GM21529 (cell line): ENCODE measurements at regions not wholly inside any gene's neighbourhood (a gene's known extent, or its start where the extent isn't known, plus 50 kb on each side); places are given as distances from the start of the nearest gene placed in this dataset.
"Not testable (repeated sequence)": the region's sequence is repeated elsewhere in the genome, so short reads cannot be mapped to it uniquely, and the experiment has no call there.

Experiments
- ATAC-seq: cut with Tn5 transposase; IDR thresholded peaks from one replicate; pipeline ENCODE4 v1.9.1; 2021; ENCODE audit not compliant: unreplicated experiment

DNA sequence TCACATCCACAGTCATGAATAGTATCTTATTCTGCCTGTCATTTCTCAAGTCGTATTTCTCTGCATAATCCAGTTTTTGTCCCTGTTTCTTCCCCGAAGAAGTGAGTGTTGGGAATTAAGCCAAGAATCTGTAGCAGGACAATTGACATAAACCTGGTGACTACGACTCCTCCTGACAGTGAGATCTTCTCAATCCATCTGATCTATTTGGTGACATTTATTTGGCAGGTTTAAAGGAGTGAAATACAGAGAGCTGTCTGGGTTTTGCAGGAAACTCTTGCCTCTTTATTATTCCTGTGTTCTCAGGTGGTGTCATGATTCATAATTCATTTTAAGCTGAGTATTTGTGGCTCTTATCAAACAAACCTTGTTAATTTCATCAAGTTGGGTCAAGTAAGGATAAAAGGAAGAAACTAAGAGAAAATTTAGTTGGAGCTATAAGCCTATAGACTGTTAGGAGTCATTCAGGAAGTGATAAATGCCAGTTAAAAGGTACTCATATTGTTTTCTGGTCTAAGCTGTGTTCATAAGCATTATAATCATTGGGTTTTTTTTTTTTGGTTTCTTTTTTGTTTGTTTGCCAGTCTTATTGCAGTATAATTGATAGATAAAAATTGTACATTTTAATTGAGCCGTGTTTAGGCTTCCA is 95.9 kb upstream of the PCSK1 start:
- no peak for ATAC-seq

DNA sequence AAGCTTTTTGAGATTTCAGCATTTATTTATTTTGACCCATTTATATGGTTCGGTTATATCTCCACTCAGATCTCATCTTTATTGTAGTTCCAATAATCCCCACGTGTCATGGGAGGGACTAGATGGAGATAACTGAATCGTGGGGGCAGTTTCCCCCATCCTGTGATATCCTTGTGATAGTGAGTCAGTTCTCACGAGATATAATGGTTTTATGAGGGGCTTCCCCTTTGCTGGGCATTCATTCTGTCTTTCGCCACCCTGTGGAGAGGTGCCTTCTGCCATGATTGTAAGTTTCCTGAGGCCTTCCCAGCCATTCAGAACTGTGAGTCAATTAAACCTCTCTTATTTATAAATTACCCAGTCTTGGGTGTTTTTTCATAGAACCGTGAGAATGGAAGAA is 96.5 kb upstream of the PCSK1 start:
- ATAC-seq = no peak

DNA sequence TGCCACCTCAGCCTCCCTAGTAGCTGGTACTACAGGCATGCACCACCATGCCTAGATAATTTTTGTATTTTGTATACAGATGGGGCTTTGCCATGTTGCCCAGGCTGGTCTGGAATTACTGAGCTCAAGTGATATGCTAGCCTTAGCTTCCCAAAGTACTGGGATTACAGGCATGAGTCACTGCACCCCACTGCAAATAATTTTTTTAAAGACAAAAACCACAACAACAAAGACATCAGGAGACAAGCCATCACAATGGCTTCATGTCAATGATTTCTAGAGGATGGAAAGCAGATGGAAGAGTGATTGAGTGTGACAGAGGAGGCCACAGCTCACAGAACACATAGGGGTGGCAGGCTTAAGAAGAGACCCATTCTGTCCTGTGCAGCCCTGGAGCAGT is 97.9 kb upstream of the PCSK1 start:
- no peak for ATAC-seq

DNA sequence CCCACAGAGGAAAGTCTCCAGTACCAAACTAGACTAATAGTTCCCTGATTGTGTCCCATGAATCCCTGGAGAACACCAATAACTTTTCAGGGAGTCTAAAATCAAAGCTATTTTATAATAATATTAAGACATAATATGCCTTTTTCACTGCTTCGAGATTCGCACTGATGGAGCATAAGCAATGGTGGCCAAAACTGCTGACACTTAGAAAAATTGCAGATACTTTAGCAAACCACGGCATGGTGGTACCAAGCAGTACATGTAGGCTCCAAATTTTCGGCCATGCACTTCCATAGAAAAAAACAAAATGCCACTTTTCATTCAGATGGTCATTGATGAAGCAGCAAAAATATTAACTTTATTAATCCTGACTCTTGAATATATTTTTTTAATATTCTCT is 100.3 kb upstream of the PCSK1 start:
- ATAC-seq = no peak

DNA sequence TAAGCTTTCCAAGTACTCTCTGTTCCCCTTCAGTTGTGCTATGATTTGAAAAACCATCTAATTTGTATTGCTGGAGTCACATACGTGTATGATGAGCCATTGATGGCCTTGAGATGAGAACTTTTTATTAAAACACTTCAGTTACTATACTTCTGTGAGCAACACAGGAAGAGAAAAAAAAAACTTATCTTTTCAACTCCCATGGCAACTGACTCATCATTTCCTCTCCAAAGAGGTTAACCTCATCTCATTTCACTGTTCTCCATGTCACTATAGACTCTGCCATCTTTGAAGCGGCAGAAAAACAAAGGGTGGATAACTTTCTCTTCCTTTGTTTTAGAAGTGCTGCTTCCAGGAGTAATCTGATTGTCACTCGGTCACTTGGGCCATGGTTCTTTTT is 104.3 kb upstream of the PCSK1 start:
- ATAC-seq = no peak

DNA sequence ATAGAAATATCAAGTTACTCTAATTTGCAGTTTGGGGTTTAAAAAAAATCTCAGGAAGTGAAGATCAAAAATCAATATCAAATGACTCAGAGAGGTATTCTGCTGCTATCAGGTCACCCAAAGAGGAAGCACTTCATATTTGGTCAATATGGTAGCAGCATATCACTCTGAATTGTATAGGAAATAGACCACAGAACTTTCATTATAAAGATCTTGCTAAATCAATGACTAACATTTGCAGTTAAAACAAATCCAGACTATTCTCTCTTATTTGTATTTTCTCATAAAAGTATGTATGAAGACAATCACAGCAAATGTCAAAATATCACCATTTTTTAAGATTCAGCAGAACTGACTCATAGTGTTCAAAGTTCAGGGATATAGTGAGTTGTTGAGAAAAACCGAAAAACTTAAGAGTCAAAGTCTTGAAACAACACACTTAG is 105.8 kb upstream of the PCSK1 start:
- ATAC-seq = no peak

DNA sequence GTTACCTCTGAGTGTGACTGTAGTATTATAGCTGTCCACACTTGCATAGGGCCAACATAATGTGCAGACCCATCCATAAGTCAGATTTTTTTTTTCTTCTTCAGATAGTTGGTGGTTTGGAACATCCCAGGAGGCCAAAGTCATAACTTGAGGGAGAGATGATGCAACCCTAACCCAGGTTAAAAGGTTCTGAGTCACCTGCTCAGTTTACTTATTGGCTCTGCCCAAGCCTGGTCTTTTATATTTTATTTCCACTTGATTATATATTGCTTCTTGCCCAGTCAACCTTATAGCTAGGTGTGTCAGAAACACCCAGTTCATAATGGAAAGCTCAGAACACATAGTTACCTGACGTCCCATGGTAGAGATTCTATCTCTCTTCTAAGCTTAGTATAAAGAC is 113.1 kb upstream of the PCSK1 start:
- ATAC-seq = no peak

DNA sequence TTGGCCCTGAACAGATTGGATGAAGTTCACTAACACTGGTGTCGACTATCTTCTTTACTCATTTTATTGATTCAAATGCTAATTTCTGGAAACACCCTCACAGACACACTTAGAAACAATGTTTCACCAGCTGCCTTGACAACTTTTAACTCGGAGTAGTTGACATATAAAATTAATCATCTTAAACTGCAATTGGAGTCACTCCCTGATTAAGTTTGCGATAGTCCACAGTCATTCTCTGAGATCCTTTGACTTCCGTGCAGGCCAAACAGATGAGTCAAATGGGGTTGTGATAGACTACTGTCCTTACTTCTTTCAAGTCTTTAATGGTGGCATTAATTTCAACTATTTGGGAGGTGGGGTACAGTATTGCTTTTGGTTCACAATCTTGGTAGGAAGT is 114.4 kb upstream of the PCSK1 start:
- no peak for ATAC-seq

DNA sequence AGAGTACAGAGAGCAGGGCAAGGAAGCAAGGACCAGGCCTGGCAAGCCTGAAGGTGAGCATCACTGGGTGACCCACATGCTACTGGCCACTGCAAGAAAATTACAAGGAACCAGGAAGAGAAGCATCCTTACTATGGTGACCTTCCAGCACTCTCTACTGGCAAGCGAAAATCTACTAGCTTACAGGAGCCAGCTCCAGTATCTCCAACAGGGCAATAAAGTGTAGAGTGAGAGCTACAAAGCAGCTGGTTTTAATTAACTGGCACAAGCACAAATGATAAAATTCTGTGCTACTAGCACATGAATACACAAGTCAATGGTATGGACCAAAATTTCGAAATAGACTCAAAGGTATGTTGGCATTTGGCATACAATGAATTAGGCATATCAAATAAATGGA is 113.3 kb upstream of the CAST start:
- ATAC-seq = no peak

DNA sequence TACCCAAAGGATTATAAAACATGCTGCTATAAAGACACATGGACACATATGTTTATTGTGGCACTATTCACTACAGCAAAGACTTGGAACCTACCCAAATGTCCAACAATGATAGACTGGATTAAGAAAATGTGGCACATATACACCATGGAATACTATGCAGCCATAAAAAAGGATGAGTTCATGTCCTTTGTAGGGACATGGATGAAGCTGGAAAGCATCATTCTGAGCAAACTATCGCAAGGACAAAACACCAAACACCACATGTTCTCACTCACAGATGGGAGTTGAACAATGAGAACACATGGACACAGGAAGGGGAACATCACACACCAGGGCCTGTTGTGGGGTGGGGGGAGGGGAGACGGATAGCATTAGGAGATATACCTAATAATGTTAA is 101.3 kb upstream of the CAST start:
- not testable (repeated sequence) for ATAC-seq

DNA sequence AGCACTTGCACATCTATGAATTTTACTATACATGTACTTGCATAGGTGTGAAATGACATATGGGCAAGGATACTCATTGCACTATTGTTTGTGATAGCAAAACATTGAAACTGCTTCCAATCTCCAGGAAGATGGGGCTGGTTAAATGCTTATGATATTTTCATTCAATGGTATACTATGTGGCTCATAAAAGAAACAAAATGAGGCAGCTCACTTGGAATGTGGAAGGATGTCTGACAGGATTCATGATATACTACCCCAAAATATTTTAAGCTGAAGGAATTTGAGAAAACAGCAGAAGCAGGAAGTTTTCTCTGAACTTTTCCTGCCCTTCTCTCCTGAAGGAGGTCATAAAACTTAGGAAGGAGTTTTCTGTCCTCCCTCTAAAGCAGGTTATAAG is 99.6 kb upstream of the CAST start:
- ATAC-seq = no peak

DNA sequence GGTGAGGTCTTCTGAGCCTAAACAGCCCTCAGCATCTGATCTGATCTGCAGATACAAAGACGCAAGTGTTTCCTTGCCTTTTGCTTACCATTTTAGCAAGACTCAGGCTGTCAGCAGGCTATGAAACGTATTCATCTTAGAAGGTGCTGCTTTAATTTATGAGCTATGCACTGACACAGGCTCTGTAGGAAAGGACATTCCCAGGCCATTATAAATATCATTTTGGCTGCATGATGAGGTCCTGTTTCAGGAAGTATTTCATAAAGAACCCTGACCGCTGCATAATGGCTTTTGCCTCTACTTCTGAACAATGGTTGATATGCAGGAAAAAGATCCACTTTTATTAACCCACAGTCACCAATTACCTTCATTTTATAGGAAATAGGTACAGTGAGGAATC is 98.4 kb upstream of the CAST start:
- ATAC-seq = no peak

DNA sequence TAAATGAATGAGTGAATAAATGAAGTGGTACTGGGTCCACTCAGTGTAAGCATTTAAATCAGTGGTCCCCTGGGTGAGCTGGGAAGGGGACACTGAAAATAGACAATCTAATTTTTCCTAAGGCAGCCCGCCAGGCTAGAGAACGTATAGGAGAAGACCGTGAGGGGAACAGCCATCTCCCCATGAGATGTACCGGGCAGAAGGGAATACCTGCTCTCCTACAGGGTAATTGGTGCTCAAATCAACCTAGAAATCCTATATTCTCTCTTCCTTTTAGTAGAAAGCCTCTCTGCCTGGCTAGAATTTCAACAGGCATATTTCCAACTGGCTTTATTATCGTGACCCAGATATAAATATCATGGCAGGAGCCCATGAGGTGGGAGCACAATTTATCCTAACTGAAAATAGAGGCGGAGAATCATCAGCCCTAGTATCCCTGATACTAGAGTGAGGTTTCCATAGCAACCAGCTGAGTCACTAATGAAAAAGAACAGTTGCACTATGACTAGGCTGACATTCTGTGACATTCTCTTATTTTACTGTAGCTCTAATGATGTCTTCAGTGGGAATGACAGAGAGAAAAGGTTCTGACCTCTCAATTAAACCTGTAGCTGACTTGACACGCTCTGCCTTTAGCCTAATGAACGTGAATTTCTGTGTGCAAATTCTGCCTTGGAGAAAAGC is 96.5 kb upstream of the CAST start:
- ATAC-seq = peak; percentile 76

DNA sequence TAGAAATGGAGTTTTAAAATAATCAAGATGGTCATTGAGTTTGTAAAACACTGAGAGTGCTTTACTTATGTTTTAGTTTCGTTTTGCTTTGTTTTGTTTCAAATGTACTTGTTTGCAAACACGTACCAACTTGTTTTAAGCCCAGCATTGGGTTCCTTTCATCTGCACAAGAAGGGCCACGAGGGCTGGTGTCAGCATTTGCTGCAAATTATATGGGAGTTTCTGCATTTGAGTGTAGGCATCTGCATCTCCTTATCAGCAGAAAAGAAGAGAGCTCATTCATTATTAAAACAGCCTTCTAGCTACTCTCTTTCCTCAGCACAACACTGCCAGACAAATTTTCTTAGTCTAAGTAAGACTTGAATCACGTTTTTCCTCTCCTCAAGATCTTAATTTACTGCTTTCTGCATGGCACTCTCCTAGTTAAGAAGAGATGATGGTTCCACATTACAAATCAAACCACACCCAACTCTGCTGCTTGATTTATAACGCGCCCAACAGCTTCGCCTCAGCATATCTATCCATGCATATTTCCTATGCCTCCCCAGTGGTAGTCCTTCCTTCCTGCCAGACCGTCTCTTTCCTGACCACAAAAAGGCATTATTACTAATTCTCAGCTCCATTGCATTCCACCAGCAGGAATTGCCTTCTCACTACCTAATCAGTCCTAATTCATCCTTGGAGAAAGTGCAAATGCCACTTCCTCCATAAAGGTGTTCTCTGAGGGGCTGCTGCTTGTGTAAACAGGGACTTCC is 95.2 kb upstream of the CAST start:
- peak; percentile 30 for ATAC-seq

DNA sequence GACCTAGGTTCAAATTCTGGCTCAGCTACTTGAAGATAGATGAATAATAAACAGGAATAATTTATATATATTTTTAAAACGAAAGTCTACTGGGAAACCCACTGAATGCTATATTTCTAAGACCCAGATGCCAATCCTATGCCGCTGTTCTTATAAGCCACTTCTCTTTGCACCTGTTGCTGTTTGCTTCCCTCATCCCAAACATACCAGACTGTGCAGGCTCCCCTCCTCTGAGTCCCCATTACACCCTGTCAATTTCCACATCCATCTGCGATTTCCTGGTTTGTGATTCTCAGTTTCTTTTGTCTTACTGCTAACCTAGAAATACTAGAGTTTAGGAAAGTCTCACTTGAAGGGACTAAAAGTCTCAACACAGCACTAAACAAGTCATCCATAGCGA is 92.8 kb upstream of the CAST start:
- no peak for ATAC-seq

DNA sequence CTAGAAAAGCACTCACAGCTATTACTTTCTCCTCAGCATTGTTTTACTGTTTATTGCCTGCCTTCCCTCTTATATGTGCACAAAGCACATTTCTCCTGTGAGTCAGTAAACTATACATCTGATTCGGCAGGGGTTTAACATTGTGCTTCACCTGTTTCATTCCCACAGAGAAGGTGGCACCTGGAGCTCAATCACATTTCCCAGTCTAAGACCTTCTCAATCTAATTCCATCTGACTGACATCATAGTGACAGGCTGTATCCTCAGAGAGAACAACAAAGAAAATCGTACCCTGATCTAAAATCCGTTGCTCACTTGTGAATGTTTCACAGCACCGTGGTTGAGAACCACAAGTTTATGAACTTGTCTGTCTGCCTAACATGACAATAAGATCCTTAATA is 92.4 kb upstream of the CAST start:
- no peak for ATAC-seq

DNA sequence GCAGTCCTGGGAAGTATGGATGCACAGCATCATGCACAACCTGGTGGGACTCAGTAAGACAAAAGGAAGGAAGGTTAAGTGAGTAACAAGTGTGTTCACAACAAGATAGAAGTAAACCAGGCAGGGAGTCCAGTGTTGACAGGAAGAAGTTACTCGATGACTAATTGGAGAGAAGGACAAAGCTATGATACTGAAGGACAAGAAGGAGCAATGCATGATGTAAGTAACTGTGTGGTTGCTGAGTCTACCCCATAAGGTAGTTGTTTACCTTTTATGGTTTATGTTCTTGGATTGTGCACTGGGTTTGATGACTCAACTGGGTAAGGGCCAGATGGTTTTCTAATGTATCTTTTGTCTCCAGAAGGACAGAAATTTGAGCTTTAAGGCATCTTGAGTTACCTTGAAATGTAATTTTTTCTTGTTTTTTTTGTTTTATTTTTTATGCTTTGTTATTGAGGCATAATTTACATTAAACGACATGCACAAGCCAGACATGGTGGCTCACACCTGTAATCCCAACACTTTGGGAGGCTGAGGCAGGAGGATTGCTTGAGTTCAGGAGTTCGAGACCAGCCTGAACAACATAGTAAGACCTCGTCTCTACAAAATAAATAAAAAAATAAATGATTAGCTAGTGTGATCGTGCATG is 89.2 kb upstream of the CAST start:
- no peak for ATAC-seq

DNA sequence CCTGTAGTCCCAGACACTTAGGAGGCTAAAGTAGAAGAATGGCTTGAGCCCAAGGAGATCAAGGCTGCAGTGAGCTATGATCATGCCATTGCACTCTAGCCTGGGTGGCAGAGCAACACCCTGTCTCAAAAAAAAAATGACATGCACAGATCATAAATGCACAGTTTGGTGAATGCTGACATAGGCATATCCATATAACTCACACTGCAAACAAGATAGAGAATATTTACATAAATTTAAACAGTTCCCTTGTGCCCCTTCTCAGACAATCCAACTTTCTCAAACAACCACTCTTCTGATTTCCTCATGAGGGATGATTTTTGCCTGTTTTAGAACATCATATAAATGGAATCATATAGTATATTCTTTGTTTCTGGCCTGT is 88.7 kb upstream of the CAST start:
- no peak for ATAC-seq

DNA sequence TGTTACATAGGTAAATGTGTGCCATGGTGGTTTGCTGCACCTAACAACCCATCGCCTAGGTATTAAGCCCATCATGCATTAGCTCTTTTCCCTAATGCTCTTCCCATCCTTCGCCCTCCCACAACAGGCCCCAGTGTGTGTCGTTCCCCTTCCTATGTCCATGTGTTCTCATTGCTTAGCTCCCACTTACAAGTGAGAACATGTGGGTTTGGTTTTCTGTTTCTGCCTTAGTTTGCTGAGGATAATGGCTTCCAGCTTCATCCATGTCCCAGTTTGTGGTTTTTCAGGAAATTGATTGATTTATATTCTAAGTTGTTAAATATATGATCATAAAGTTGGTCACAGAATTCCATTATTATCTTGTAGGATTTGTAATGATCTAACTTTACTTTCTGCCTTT is 85.3 kb upstream of the CAST start:
- no peak for ATAC-seq

DNA sequence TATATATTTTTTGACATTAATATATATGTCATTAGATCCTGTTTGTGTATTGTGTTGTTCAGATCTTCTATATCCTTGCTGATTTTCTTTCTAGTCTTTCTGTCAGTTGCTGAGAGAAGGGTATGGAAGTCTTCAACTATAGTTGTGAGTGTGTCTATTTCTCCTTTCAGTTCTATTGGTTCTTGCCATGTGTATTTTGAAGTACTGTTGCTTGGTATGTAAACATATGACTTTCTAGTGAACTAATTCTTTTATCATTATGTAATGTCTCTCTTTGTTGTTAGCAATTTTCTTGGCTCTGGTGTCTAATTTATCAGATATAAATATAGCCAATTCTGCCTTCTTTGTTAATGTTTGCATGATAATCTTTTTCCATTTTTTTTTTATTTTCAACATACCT is 84.3 kb upstream of the CAST start:
- ATAC-seq = no peak

DNA sequence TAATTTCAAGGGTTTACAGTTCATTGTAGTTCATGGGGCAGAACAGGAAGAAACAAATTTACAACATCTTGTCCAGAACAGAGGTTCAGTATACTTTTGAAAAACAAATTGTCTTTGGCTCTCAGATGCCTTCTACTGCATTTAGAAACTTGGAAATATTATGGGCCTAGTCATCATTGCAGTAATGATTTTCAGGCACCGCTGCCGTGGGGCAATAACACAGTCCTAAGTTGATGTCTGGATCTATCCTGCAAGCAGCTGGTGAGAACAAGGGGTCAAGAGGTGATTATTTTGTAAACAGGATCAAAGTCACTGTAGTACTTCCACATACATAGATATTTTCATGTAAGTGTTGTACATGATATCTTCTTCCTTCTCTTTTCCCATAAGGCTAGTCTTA is 82.5 kb upstream of the CAST start:
- no peak for ATAC-seq

DNA sequence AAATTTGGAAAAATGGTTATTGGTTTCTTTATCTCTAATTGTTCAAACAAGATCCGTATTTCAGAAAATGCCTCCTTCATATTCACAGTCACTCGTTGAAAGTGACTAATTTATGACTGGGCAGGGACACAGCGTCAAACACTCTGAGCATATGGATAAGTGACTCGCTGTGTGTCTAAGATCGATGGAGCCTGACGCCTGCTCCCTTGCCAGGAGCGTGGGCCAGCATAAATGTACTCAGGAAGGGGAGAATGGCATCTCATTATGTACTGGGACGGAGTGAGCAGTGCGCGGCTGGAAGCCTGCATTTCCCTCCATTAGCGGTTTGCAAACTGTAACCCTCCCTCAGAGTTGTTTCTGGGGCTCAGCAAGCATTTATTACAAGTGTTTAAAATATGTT is 79.8 kb upstream of the CAST start:
- ATAC-seq = no peak
